H9 (cell line): ENCODE measurements at regions not wholly inside any gene's neighbourhood (a gene's known extent, or its start where the extent isn't known, plus 50 kb on each side); places are given as distances from the start of the nearest gene placed in this dataset.
"Not testable (repeated sequence)": the region's sequence is repeated elsewhere in the genome, so short reads cannot be mapped to it uniquely, and the experiment has no call there.

Experiments used
- DNase-seq: peaks from one replicate; pipeline ENCODE4 v3.0.0-alpha.2; 2017
- H2AFZ ChIP-seq: one replicate; pipeline ENCODE4 v1.6.1; 2013; ENCODE audit warnings: mild to moderate bottlenecking, low read length, control low read depth, moderate library complexity
- H2AK5ac ChIP-seq: 2 replicates; pipeline ENCODE4 v1.6.1; 2013; ENCODE audit warnings: low read length, control low read depth, mixed read lengths; ENCODE audit not compliant: insufficient read length
- H2BK120ac ChIP-seq: one replicate; pipeline ENCODE4 v1.6.1; 2013; ENCODE audit warnings: low read depth, mild to moderate bottlenecking, low read length, control low read depth, inconsistent platforms; ENCODE audit not compliant: poor library complexity, severe bottlenecking
- H2BK12ac ChIP-seq: 2 replicates; pipeline ENCODE4 v1.6.1; 2013; ENCODE audit warnings: low read length, control low read depth, mixed read lengths, low read depth; ENCODE audit not compliant: insufficient read length
- H2BK15ac ChIP-seq: 2 replicates; pipeline ENCODE4 v1.6.1; 2013; ENCODE audit warnings: low read depth, low read length, control low read depth
- H2BK20ac ChIP-seq: one replicate; pipeline ENCODE4 v1.6.1; 2013; ENCODE audit warnings: low read depth, mild to moderate bottlenecking, low read length, control low read depth, inconsistent platforms; ENCODE audit not compliant: poor library complexity, severe bottlenecking
- H2BK5ac ChIP-seq: 2 replicates; pipeline ENCODE4 v1.6.1; 2013; ENCODE audit warnings: low read length, control low read depth, mixed read lengths; ENCODE audit not compliant: insufficient read length
- H3K14ac ChIP-seq: 2 replicates; pipeline ENCODE4 v1.6.1; 2013; ENCODE audit warnings: low read length, control low read depth; ENCODE audit not compliant: insufficient read depth
- H3K18ac ChIP-seq: 2 replicates; pipeline ENCODE4 v1.6.1; 2013; ENCODE audit warnings: low read depth, mild to moderate bottlenecking, mixed read lengths, low read length, control low read depth; ENCODE audit not compliant: insufficient read length
- H3K23ac ChIP-seq: 2 replicates; pipeline ENCODE4 v1.6.1; 2013; ENCODE audit warnings: low read length, control low read depth, mixed read lengths, low read depth; ENCODE audit not compliant: insufficient read length
- H3K23me2 ChIP-seq: 2 replicates; pipeline ENCODE4 v1.6.1; 2013; ENCODE audit warnings: low read depth, mild to moderate bottlenecking, mixed read lengths, low read length, control low read depth; ENCODE audit not compliant: insufficient read length, poor library complexity, severe bottlenecking
- H3K27ac ChIP-seq: 2 replicates; pipeline ENCODE4 v1.5.1; 2013; ENCODE audit warnings: low read length, control low read depth, mixed read lengths, low read depth; ENCODE audit not compliant: insufficient read length
- H3K27me3 ChIP-seq: 2 replicates; pipeline ENCODE4 v1.6.1; 2013; ENCODE audit warnings: low read length, control low read depth, inconsistent platforms; ENCODE audit not compliant: insufficient read depth
- H3K4ac ChIP-seq: 2 replicates; pipeline ENCODE4 v1.6.1; 2013; ENCODE audit warnings: low read depth, mild to moderate bottlenecking, control low read depth, inconsistent platforms, low read length, moderate library complexity
- H3K4me1 ChIP-seq: 2 replicates; pipeline ENCODE4 v1.6.1; 2013; ENCODE audit warnings: low read length, control low read depth, inconsistent platforms; ENCODE audit not compliant: insufficient read depth
- H3K4me2 ChIP-seq: 2 replicates; pipeline ENCODE4 v1.6.1; 2013; ENCODE audit warnings: low read length, control low read depth, mixed read lengths; ENCODE audit not compliant: insufficient read length, insufficient read depth
- H3K56ac ChIP-seq: 2 replicates; pipeline ENCODE4 v1.6.1; 2013; ENCODE audit warnings: low read depth, mild to moderate bottlenecking, mixed read lengths, low read length, control low read depth; ENCODE audit not compliant: insufficient read length
- H3K79me1 ChIP-seq: 2 replicates; pipeline ENCODE4 v1.6.1; 2013; ENCODE audit warnings: low read depth, mild to moderate bottlenecking, moderate library complexity, low read length, control low read depth, inconsistent platforms; ENCODE audit not compliant: insufficient read depth, poor library complexity, severe bottlenecking
- H3K79me2 ChIP-seq: 2 replicates; pipeline ENCODE4 v1.6.1; 2013; ENCODE audit warnings: low read length, control low read depth, inconsistent platforms; ENCODE audit not compliant: insufficient read depth
- H3K9ac ChIP-seq: 2 replicates; pipeline ENCODE4 v1.6.1; 2013; ENCODE audit warnings: low read length, control low read depth, mixed read lengths; ENCODE audit not compliant: insufficient read length; ENCODE audit errors: extremely low read depth
- H3K9me3 ChIP-seq: one replicate; pipeline ENCODE4 v1.6.1; 2013; ENCODE audit warnings: low read depth, low read length, inconsistent platforms; ENCODE audit not compliant: control insufficient read depth
- H3T11ph ChIP-seq: one replicate; pipeline ENCODE4 v1.6.1; 2013; ENCODE audit warnings: mild to moderate bottlenecking, low read length, control low read depth, inconsistent platforms
- H4K20me1 ChIP-seq: one replicate; pipeline ENCODE4 v1.6.1; 2013; ENCODE audit not compliant: control insufficient read depth, insufficient read length, insufficient read depth
- H4K5ac ChIP-seq: 2 replicates; pipeline ENCODE4 v1.6.1; 2013; ENCODE audit warnings: low read depth, mild to moderate bottlenecking, mixed read lengths, low read length, control low read depth; ENCODE audit not compliant: insufficient read length
- H4K8ac ChIP-seq: replicated peaks from 2 replicates; pipeline ENCODE4 v1.6.1; 2013; ENCODE audit warnings: low read length, control low read depth, mixed read lengths, low read depth; ENCODE audit not compliant: insufficient read length
- H4K91ac ChIP-seq: 2 replicates; pipeline ENCODE4 v1.6.1; 2013; ENCODE audit warnings: low read depth, mild to moderate bottlenecking, moderate library complexity, mixed read lengths, low read length, control low read depth; ENCODE audit not compliant: insufficient read length
- H3K27ac Mint-ChIP-seq, 3 experiments: 2 replicates in 2 of 3; 3 replicates in 1 of 3; pipeline ENCODE4 v1.8.0; 2020 to 2021; ENCODE audit warnings: mixed read lengths in 3 of 3, mild to moderate bottlenecking in 1 of 3, moderate library complexity in 1 of 3
- H3K27me3 Mint-ChIP-seq: 2 replicates; pipeline ENCODE4 v1.8.0; 2021; ENCODE audit warnings: low read depth, mild to moderate bottlenecking, moderate library complexity, mixed read lengths
- H3K36me3 Mint-ChIP-seq, 3 experiments: 2 replicates in 2 of 3; 3 replicates in 1 of 3; pipeline ENCODE4 v1.8.0; 2020 to 2021; ENCODE audit warnings: low read depth in 3 of 3, mixed read lengths in 3 of 3; ENCODE audit not compliant: insufficient read depth in 1 of 3
- H3K4me1 Mint-ChIP-seq, 2 experiments: 2 replicates each; pipeline ENCODE4 v1.8.0; 2020; ENCODE audit warnings: mixed read lengths in 2 of 2
- H3K4me3 Mint-ChIP-seq, 2 experiments: 2 replicates in 1 of 2; 3 replicates in 1 of 2; pipeline ENCODE4 v1.8.0; 2020 to 2021; ENCODE audit warnings: mild to moderate bottlenecking in 2 of 2, mixed read lengths in 2 of 2, moderate library complexity in 1 of 2
- H3K9me3 Mint-ChIP-seq, 2 experiments: 2 replicates in 1 of 2; 3 replicates in 1 of 2; pipeline ENCODE4 v1.8.0; 2020; ENCODE audit warnings: mild to moderate bottlenecking in 2 of 2, mixed read lengths in 2 of 2, moderate library complexity in 1 of 2
- WGBS: extraction: QIAGEN DNeasy Blood & Tissue Kit; methylation state at CpG from one replicate; pipeline ENCODE4 v1.1.7; 2013; ENCODE audit warnings: missing lambda C conversion rate, low lambda C conversion rate, mixed read lengths; ENCODE audit not compliant: insufficient read length; ENCODE audit errors: extremely low coverage; 5-methylcytosine and 5-hydroxymethylcytosine counted together
- TF ChIP-seq, protein P1 (sequence below): fragments of 200-600 bp; sonication (generic); conservative IDR thresholded peaks from 3 replicates; pipeline ENCODE4 v1.8.0; 2021; ENCODE audit warnings: antibody characterized with exemption, mild to moderate bottlenecking

DNA sequence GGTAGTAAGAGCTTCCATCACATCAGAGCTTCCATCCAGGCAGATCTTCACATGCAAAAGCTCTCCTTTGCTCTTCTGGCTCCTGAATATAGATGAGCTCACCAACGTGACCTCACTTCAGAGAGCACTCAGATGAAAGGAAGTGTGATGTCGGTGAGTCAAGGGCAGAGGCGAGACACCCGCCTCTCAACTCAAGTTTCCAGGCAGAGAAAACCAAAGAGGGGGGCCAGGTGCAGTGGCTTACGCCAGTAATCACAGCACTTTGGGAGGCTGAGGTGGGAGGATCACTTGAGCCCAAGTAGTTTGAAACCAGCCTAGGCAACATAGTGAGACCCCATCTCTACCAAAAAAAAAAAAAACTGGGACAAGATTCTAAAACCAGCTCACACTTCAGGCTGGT is 126.9 kb downstream of the DUSP6 start:
- Mint-ChIP-seq H3K27me3 (no peaks in the 10 kb centered on the region; the same call in none of the 2 replicates), H3K4me1 (peaks cover 39 to 44% of the 10 kb centered on the region in 2 experiments)

DNA sequence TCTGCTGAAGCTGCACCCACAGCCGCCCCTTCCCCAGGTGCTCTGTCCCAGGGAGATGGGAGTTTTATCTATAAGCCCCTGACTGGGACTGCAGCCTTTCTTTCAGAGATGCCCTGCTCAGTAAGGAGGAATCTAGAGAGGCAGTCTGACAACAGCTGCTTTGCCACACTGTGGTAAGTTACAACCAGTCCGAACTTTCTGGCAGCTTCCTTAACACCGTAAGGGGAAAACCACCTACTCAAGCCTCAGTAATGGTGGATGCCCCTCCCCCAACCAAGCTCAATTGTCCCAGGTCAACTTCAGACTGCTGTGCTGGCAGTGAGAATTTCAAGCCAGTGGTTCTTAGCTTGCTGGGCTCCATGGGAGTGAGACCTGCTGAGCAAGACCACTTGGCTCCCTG is 129.7 kb downstream of the DUSP6 start:
- not testable (repeated sequence) for H2BK5ac ChIP-seq, H3K18ac ChIP-seq, H3K9me3 ChIP-seq, H3K4me2 ChIP-seq, H3K4me1 ChIP-seq, H3K4ac ChIP-seq, H3T11ph ChIP-seq, H4K91ac ChIP-seq, H3K27me3 ChIP-seq, H2BK120ac ChIP-seq, H3K23ac ChIP-seq, H4K5ac ChIP-seq, H3K4me3 Mint-ChIP-seq, H3K9ac ChIP-seq, H2AK5ac ChIP-seq, H2BK15ac ChIP-seq, H3K27me3 Mint-ChIP-seq, H3K79me2 ChIP-seq, DNase-seq, H3K14ac ChIP-seq, H3K56ac ChIP-seq, H4K20me1 ChIP-seq, H2BK20ac ChIP-seq, H3K27ac ChIP-seq, H3K79me1 ChIP-seq, H3K27ac Mint-ChIP-seq, H2AFZ ChIP-seq, H3K9me3 Mint-ChIP-seq, H3K23me2 ChIP-seq, H2BK12ac ChIP-seq, H4K8ac ChIP-seq
- Mint-ChIP-seq H3K36me3 (peaks cover 0 to 13% (median 2%) of the 10 kb centered on the region in 3 experiments; a peak in 4 of 7 replicates), H3K4me1 (peaks cover 27 to 33% of the 10 kb centered on the region in 2 experiments)
- WGBS, result no CpG with 5 or more reads among the region's 3 CpGs

More for the DNA sequence above, 126.9 kb downstream of the DUSP6 start:
- Histone ChIP-seq H3K9ac (no peak overlapping the region), H3T11ph (no peak overlapping the region), H3K79me1 (no peaks in the 10 kb centered on the region), H2BK5ac (no peak overlapping the region), H3K4ac (no peak overlapping the region), H2BK120ac (no peak overlapping the region), H4K20me1 (no peaks in the 10 kb centered on the region), H4K8ac (no peak overlapping the region), H3K23me2 (no peaks in the 10 kb centered on the region), H2AFZ (no peak overlapping the region), H3K14ac (no peak overlapping the region), H4K5ac (no peak overlapping the region), H4K91ac (no peak overlapping the region), H3K18ac (peak overlapping the region; percentile 66), H3K27me3 (no peaks in the 10 kb centered on the region), H3K4me1 (peaks cover 2% of the 10 kb centered on the region; the same call in 1 of the 2 replicates), H3K27ac (no peak overlapping the region), H3K9me3 (no peaks in the 10 kb centered on the region), H2AK5ac (no peak overlapping the region), H2BK12ac (no peak overlapping the region), H2BK15ac (no peak overlapping the region), H3K4me2 (peak overlapping the region; percentile 4), H2BK20ac (no peak overlapping the region), H3K56ac (no peak overlapping the region), H3K79me2 (no peaks in the 10 kb centered on the region), H3K23ac (no peak overlapping the region)
- H3K9me3 Mint-ChIP-seq, result peaks cover 6 to 7% of the 10 kb centered on the region in 2 experiments; a peak in 4 of 5 replicates
- WGBS, result no CpG with 5 or more reads among the region's 5 CpGs
- peaks cover 0 to 13% (median 2%) of the 10 kb centered on the region in 3 experiments; a peak in 4 of 7 replicates for H3K36me3 Mint-ChIP-seq
- peak overlapping the region in 1 of 3 experiments; percentile 48; a peak in 2 of 7 replicates for H3K27ac Mint-ChIP-seq
- peak; percentile 41 for DNase-seq
- H3K4me3 Mint-ChIP-seq, result no peak overlapping the region
- TF ChIP-seq, protein P1, sequence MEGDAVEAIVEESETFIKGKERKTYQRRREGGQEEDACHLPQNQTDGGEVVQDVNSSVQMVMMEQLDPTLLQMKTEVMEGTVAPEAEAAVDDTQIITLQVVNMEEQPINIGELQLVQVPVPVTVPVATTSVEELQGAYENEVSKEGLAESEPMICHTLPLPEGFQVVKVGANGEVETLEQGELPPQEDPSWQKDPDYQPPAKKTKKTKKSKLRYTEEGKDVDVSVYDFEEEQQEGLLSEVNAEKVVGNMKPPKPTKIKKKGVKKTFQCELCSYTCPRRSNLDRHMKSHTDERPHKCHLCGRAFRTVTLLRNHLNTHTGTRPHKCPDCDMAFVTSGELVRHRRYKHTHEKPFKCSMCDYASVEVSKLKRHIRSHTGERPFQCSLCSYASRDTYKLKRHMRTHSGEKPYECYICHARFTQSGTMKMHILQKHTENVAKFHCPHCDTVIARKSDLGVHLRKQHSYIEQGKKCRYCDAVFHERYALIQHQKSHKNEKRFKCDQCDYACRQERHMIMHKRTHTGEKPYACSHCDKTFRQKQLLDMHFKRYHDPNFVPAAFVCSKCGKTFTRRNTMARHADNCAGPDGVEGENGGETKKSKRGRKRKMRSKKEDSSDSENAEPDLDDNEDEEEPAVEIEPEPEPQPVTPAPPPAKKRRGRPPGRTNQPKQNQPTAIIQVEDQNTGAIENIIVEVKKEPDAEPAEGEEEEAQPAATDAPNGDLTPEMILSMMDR, result no peak
